A549 (cell line): ENCODE measurements at regions not wholly inside any gene's neighbourhood (a gene's known extent, or its start where the extent isn't known, plus 50 kb on each side); places are given as distances from the start of the nearest gene placed in this dataset.

Experiments used
- CEBPB ChIP-seq, 2 experiments: fragments of >200 bp in 1 of 2; sonication (Bioruptor Twin) in 1 of 2; formaldehyde crosslinking in 1 of 2; IDR thresholded peaks; 2 replicates each; pipeline ENCODE4 v1.6.1; 2012 to 2016
- CHD2 ChIP-seq: fragments of 150-350 bp; IDR thresholded peaks from 2 replicates; pipeline ENCODE4 v1.6.1; 2014; ENCODE audit warnings: low read length; ENCODE audit not compliant: partially characterized antibody
- ESRRA ChIP-seq: fragments of 150-350 bp; IDR thresholded peaks from 2 replicates; pipeline ENCODE4 v1.6.1; 2014; ENCODE audit warnings: mild to moderate bottlenecking, low read length, borderline replicate concordance
- FOSL2 ChIP-seq, 2 experiments: fragments of 450-650 bp in 1 of 2; fragments of >200 bp in 1 of 2; sonication (Bioruptor Twin) in 1 of 2; formaldehyde crosslinking; IDR thresholded peaks; 2 replicates each; pipeline versions ENCODE4 v1.5.0 to v1.6.1; 2016 to 2020; ENCODE audit warnings: mild to moderate bottlenecking in 1 of 2, moderate library complexity in 1 of 2
- GATA3 ChIP-seq: IDR thresholded peaks from 2 replicates; pipeline ENCODE4 v1.6.1; 2012; ENCODE audit warnings: borderline replicate concordance
- JUN ChIP-seq, 2 experiments: fragments of >200 bp; sonication (Bioruptor Twin); formaldehyde crosslinking; IDR thresholded peaks; 2 replicates in 1 of 2; 3 replicates in 1 of 2; pipeline ENCODE4 v1.6.1; 2016 to 2017
- NFE2L2 ChIP-seq: fragments of 150-350 bp; conservative IDR thresholded peaks from 2 replicates; pipeline ENCODE4 v1.6.1; 2014; ENCODE audit warnings: low read length
- POLR2A ChIP-seq: IDR thresholded peaks from 2 replicates; pipeline ENCODE4 v1.6.1; 2012; ENCODE audit warnings: mild to moderate bottlenecking, low read length
- RAD21 ChIP-seq, 2 experiments: fragments of >200 bp in 1 of 2; sonication (Bioruptor Twin) in 1 of 2; formaldehyde crosslinking in 1 of 2; IDR thresholded peaks in 1 of 2; conservative IDR thresholded peaks in 1 of 2; 2 replicates in 1 of 2; 3 replicates in 1 of 2; pipeline ENCODE4 v1.6.1; 2012 to 2018; ENCODE audit warnings: inconsistent platforms in 1 of 2
- SMC3 ChIP-seq: fragments of >200 bp; sonication (Bioruptor Twin); formaldehyde crosslinking; IDR thresholded peaks from 3 replicates; pipeline ENCODE4 v1.6.1; 2018; ENCODE audit warnings: inconsistent platforms
- TFCP2L1 ChIP-seq: fragments of 250-450 bp; sonication (Bioruptor Pico); IDR thresholded peaks from 2 replicates; pipeline ENCODE4 v1.5.0; 2021; ENCODE audit warnings: mild to moderate bottlenecking
- TF ChIP-seq, protein P1 (sequence below): fragments of >200 bp; sonication (Bioruptor Twin); formaldehyde crosslinking; IDR thresholded peaks from 3 replicates; pipeline ENCODE4 v1.5.1; 2016
- TF ChIP-seq, protein P2 (sequence below): IDR thresholded peaks from 2 replicates; pipeline ENCODE4 v1.6.1; 2012
- TF ChIP-seq, protein P3 (sequence below): fragments of 450-650 bp; IDR thresholded peaks from 2 replicates; pipeline ENCODE4 v1.6.1; 2014; ENCODE audit warnings: antibody characterized with exemption

DNA sequence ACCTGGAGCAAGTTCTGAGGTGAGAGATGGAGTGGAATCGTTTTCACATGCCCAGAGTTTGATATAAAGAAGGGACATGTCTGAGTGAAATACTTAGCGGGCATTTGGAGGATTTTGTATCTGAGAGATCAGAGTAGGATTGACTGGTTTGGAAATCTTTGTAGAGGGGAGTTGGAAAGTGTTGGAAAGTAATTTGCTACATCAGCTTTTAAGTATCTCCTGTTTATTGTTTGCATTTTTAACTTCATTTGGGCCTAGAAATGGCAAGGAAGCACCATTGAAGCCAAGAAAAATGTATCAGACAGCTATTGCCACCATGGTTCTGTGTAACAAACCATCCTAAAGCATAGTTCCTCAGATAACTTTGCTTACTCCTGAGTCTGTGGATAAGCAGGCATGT lies 1015.1 kb upstream of the EEF2KMT start:
- no peak for TF ChIP-seq SMC3
- TF ChIP-seq CHD2: no peak
- TF ChIP-seq, protein P1, sequence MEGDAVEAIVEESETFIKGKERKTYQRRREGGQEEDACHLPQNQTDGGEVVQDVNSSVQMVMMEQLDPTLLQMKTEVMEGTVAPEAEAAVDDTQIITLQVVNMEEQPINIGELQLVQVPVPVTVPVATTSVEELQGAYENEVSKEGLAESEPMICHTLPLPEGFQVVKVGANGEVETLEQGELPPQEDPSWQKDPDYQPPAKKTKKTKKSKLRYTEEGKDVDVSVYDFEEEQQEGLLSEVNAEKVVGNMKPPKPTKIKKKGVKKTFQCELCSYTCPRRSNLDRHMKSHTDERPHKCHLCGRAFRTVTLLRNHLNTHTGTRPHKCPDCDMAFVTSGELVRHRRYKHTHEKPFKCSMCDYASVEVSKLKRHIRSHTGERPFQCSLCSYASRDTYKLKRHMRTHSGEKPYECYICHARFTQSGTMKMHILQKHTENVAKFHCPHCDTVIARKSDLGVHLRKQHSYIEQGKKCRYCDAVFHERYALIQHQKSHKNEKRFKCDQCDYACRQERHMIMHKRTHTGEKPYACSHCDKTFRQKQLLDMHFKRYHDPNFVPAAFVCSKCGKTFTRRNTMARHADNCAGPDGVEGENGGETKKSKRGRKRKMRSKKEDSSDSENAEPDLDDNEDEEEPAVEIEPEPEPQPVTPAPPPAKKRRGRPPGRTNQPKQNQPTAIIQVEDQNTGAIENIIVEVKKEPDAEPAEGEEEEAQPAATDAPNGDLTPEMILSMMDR: no peak
- no peak for TF ChIP-seq RAD21 (conservative IDR thresholded peaks at IDR 0.05 in 1 of 2, IDR thresholded peaks at IDR 0.05 in 1 of 2)
- TF ChIP-seq POLR2A: no peak
- no peak for TF ChIP-seq JUN (IDR thresholded peaks at IDR 0.05)
- no peak for TF ChIP-seq TFCP2L1
- TF ChIP-seq FOSL2 (IDR thresholded peaks at IDR 0.05): no peak
- TF ChIP-seq FOSL2 (CRISPR knock-in tag; IDR thresholded peaks at IDR 0.05): no peak
- TF ChIP-seq NFE2L2: no peak
- no peak for TF ChIP-seq GATA3
- TF ChIP-seq, protein P2, sequence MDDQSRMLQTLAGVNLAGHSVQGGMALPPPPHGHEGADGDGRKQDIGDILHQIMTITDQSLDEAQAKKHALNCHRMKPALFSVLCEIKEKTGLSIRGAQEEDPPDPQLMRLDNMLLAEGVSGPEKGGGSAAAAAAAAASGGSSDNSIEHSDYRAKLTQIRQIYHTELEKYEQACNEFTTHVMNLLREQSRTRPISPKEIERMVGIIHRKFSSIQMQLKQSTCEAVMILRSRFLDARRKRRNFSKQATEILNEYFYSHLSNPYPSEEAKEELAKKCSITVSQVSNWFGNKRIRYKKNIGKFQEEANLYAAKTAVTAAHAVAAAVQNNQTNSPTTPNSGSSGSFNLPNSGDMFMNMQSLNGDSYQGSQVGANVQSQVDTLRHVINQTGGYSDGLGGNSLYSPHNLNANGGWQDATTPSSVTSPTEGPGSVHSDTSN: no peak
- TF ChIP-seq ESRRA: no peak
- TF ChIP-seq, protein P3, sequence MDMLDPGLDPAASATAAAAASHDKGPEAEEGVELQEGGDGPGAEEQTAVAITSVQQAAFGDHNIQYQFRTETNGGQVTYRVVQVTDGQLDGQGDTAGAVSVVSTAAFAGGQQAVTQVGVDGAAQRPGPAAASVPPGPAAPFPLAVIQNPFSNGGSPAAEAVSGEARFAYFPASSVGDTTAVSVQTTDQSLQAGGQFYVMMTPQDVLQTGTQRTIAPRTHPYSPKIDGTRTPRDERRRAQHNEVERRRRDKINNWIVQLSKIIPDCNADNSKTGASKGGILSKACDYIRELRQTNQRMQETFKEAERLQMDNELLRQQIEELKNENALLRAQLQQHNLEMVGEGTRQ: no peak
- no peak for TF ChIP-seq CEBPB (IDR thresholded peaks at IDR 0.05)
